DMS79 treated with DMSO at 0.1 percent for 48 hours (cell line): ENCODE measurements at regions not wholly inside any gene's neighbourhood (a gene's known extent, or its start where the extent isn't known, plus 50 kb on each side); places are given as distances from the start of the nearest gene placed in this dataset.
A peak's percentile ranks its signal among the peaks of the same experiment; 100 is the strongest.

Experiments
- DNase-seq: peaks from one replicate; lab custom pipeline; 2025; lab: John Stamatoyannopoulos, UW

- DNase-seq = no peak
Observed at GRCh38 chr4:184575306-184575705, 73.9 kb downstream of the CASP3 start.

- no peak for DNase-seq
Observed at GRCh38 chr4:184574861-184575260, 74.4 kb downstream of the CASP3 start.

- DNase-seq = no peak
Observed at GRCh38 chr4:184573701-184574100, 75.5 kb downstream of the CASP3 start.

GRCh38 chr4:184568770-184569169 is 80.5 kb downstream of the CASP3 start:
- DNase-seq = no peak

- no peak for DNase-seq
Observed at GRCh38 chr4:184563621-184564020, 85.6 kb downstream of the CASP3 start.

GRCh38 chr4:184558996-184559395 is 84.6 kb upstream of the IRF2 start:
- DNase-seq = no peak

- no peak for DNase-seq
Observed at GRCh38 chr4:184553891-184554290, 79.5 kb upstream of the IRF2 start.

GRCh38 chr4:184550476-184550875 is 76.1 kb upstream of the IRF2 start:
- no peak for DNase-seq

GRCh38 chr4:184548648-184549341 is 74.4 kb upstream of the IRF2 start:
- no peak for DNase-seq

GRCh38 chr4:184548316-184548647 is 73.9 kb upstream of the IRF2 start:
- DNase-seq = no peak

- DNase-seq = no peak
Observed at GRCh38 chr4:184544788-184545409, 70.5 kb upstream of the IRF2 start.

GRCh38 chr4:184541907-184542306 is 67.6 kb upstream of the IRF2 start:
- DNase-seq = no peak

- DNase-seq = no peak
Observed at GRCh38 chr4:184540307-184540706, 66.0 kb upstream of the IRF2 start.

- DNase-seq = peak; percentile 37
Observed at GRCh38 chr4:184538023-184538599, 63.8 kb upstream of the IRF2 start.

GRCh38 chr4:184537269-184538022 is 63.1 kb upstream of the IRF2 start:
- peak; percentile 76 for DNase-seq

- no peak for DNase-seq
Observed at GRCh38 chr4:184536881-184537248, 62.5 kb upstream of the IRF2 start.

GRCh38 chr4:184536065-184536880 is 61.9 kb upstream of the IRF2 start:
- DNase-seq = no peak

- no peak for DNase-seq
Observed at GRCh38 chr4:184534511-184535391, 60.4 kb upstream of the IRF2 start.

GRCh38 chr4:184533908-184534307 is 59.6 kb upstream of the IRF2 start:
- no peak for DNase-seq

GRCh38 chr4:184531008-184531407 is 56.7 kb upstream of the IRF2 start:
- DNase-seq = no peak

GRCh38 chr4:184529283-184529682 is 54.9 kb upstream of the IRF2 start:
- no peak for DNase-seq
